HEK293 (cell line): ENCODE measurements at regions not wholly inside any gene's neighbourhood (a gene's known extent, or its start where the extent isn't known, plus 50 kb on each side); places are given as distances from the start of the nearest gene placed in this dataset.

Experiments used
- CTCF ChIA-PET: fragments of 350-600 bp; formaldehyde crosslinking; extraction: SDS; loops from one replicate; lab custom pipeline; 2021; ENCODE audit warnings: antibody characterized with exemption; lab: Yijun Ruan, JAX
- POLR2A ChIA-PET: fragments of 300-600 bp; formaldehyde crosslinking; extraction: SDS; loops from one replicate; lab custom pipeline; 2020; ENCODE audit warnings: antibody characterized with exemption, inconsistent platforms; lab: Yijun Ruan, JAX
- H3K27ac ChIP-seq: fragments of 200-500 bp; sonication (Bioruptor generic); 2 replicates; pipeline ENCODE4 v1.5.1; 2014; ENCODE audit warnings: low read depth, low read length, control low read depth, inconsistent platforms; ENCODE audit errors: extremely low read depth
- H3K36me3 ChIP-seq, 2 experiments: fragments of 200-500 bp in 1 of 2; sonication (Bioruptor generic) in 1 of 2; 1 replicate in 1 of 2; 2 replicates in 1 of 2; pipeline ENCODE4 v1.5.1; 2014 to 2017; ENCODE audit warnings: inconsistent platforms in 2 of 2, low read length in 2 of 2; ENCODE audit not compliant: control insufficient read depth in 2 of 2, insufficient read depth in 1 of 2
- H3K4me1 ChIP-seq: fragments of 200-500 bp; sonication (Bioruptor generic); 2 replicates; pipeline ENCODE4 v1.5.1; 2014; ENCODE audit warnings: mild to moderate bottlenecking, low read length, inconsistent platforms; ENCODE audit not compliant: control insufficient read depth, insufficient read depth
- H3K4me3 ChIP-seq: 2 replicates; pipeline ENCODE4 v1.5.1; 2011; ENCODE audit warnings: low read depth, mild to moderate bottlenecking, control low read depth, low read length, moderate library complexity
- H3K9me3 ChIP-seq: fragments of 200-500 bp; sonication (Bioruptor generic); 2 replicates; pipeline ENCODE4 v1.5.1; 2014; ENCODE audit warnings: low read depth, low read length, inconsistent platforms; ENCODE audit not compliant: control insufficient read depth, insufficient read depth
- SP2 ChIP-seq: fragments of 450-650 bp; formaldehyde crosslinking; IDR thresholded peaks from 2 replicates; pipeline ENCODE4 v1.5.1; 2016; ENCODE audit warnings: missing biosample characterization, missing genetic modification characterization
- ZNF174 ChIP-seq: fragments of 450-650 bp; formaldehyde crosslinking; IDR thresholded peaks from 2 replicates; pipeline ENCODE4 v1.5.0; 2017; ENCODE audit warnings: missing biosample characterization, mild to moderate bottlenecking, missing genetic modification characterization
- ZNF302 ChIP-seq: fragments of 450-650 bp; formaldehyde crosslinking; IDR thresholded peaks from 2 replicates; pipeline ENCODE4 v1.5.1; 2016; ENCODE audit warnings: missing biosample characterization, missing genetic modification characterization, low read depth
- ZNF335 ChIP-seq: fragments of 450-650 bp; formaldehyde crosslinking; conservative IDR thresholded peaks from 2 replicates; pipeline ENCODE4 v1.5.1; 2016; ENCODE audit warnings: missing biosample characterization, missing genetic modification characterization
- ZNF350 ChIP-seq: fragments of 450-650 bp; formaldehyde crosslinking; IDR thresholded peaks from 2 replicates; pipeline ENCODE4 v1.5.0; 2017; ENCODE audit warnings: missing biosample characterization, mild to moderate bottlenecking, missing genetic modification characterization
- ZNF514 ChIP-seq: fragments of 450-650 bp; formaldehyde crosslinking; IDR thresholded peaks from 2 replicates; pipeline ENCODE4 v1.5.1; 2016; ENCODE audit warnings: missing biosample characterization, missing genetic modification characterization
- ZNF558 ChIP-seq: fragments of 450-650 bp; formaldehyde crosslinking; IDR thresholded peaks from 2 replicates; pipeline ENCODE4 v1.5.1; 2016; ENCODE audit warnings: missing biosample characterization, missing genetic modification characterization
- ZNF580 ChIP-seq: fragments of 450-650 bp; formaldehyde crosslinking; IDR thresholded peaks from 2 replicates; pipeline ENCODE4 v1.5.1; 2016; ENCODE audit warnings: missing biosample characterization, missing genetic modification characterization
- ZNF626 ChIP-seq: fragments of 450-650 bp; sonication (Bioruptor Pico); formaldehyde crosslinking; IDR thresholded peaks from 2 replicates; pipeline ENCODE4 v1.5.1; 2018; ENCODE audit warnings: missing biosample characterization, missing genetic modification characterization, inconsistent platforms
- ZNF704 ChIP-seq: fragments of 450-650 bp; formaldehyde crosslinking; IDR thresholded peaks from 2 replicates; pipeline ENCODE4 v1.5.1; 2016; ENCODE audit warnings: missing biosample characterization, missing genetic modification characterization
- ZNF768 ChIP-seq: fragments of 450-650 bp; formaldehyde crosslinking; IDR thresholded peaks from 2 replicates; pipeline ENCODE4 v1.5.1; 2018; ENCODE audit warnings: missing biosample characterization, mild to moderate bottlenecking, missing genetic modification characterization
- ZNF830 ChIP-seq: fragments of 450-650 bp; IDR thresholded peaks from 2 replicates; pipeline ENCODE4 v1.5.0; 2018; ENCODE audit warnings: missing biosample characterization, missing genetic modification characterization, low read depth, mild to moderate bottlenecking, moderate library complexity
- TF ChIP-seq, protein P1 (sequence below): fragments of 450-650 bp; formaldehyde crosslinking; IDR thresholded peaks from 2 replicates; pipeline ENCODE4 v1.5.1; 2016; ENCODE audit warnings: missing biosample characterization, missing genetic modification characterization
- TF ChIP-seq, protein P2 (sequence below): fragments of 450-650 bp; formaldehyde crosslinking; IDR thresholded peaks from 2 replicates; pipeline ENCODE4 v1.5.1; 2017; ENCODE audit warnings: missing biosample characterization, mild to moderate bottlenecking, missing genetic modification characterization, moderate library complexity
- TF ChIP-seq, protein P3 (sequence below): fragments of 450-650 bp; formaldehyde crosslinking; IDR thresholded peaks from 2 replicates; pipeline ENCODE4 v1.5.0; 2017; ENCODE audit warnings: missing biosample characterization, missing genetic modification characterization, borderline replicate concordance
- TF ChIP-seq, protein P4 (sequence below): fragments of 450-650 bp; formaldehyde crosslinking; IDR thresholded peaks from 2 replicates; pipeline ENCODE4 v1.5.1; 2016; ENCODE audit warnings: missing biosample characterization, missing genetic modification characterization

DNA sequence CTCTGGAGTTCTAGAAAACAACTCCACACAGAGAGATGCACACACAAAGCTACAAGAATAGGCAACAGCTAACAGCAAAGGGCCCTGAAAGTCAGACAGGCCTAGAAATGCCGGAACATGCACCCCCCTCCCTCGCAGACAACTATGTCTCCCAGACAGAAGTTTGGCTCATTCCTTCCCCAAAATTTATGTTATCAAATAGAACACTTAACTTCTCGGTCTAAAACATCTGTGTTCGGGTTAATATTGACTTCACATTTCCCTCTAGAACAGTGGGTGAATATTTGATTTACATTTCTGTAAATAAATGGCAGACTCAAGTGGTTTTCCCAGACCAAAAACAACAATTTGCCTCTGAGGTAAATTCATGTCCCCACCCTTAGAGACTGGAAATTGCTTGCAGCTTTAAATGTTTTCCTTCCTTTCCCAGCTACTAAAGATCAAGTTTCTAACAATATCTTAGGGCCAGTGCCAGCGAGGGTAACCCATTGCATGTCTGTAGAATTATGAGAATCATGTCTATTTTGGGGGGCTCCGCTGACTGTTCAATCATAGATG lies 92.5 kb upstream of the INHBA start:
- no peaks in the 10 kb centered on the region for H3K36me3 ChIP-seq
- POLR2A ChIA-PET = no interaction called here
- no peak overlapping the region for H3K27ac ChIP-seq
- TF ChIP-seq ZNF514 (tag by site-specific recombination) (no peak), ZNF626 (tag by site-specific recombination) (no peak), ZNF558 (tag by site-specific recombination) (no peak), ZNF704 (tag by site-specific recombination) (no peak), ZNF830 (tag by site-specific recombination) (no peak), ZNF302 (no peak), SP2 (no peak), ZNF335 (tag by site-specific recombination) (no peak), ZNF580 (tag by site-specific recombination) (no peak), ZNF350 (tag by site-specific recombination) (no peak), ZNF174 (tag by site-specific recombination) (no peak), ZNF768 (tag by site-specific recombination) (no peak)
- TF ChIP-seq, protein P1, sequence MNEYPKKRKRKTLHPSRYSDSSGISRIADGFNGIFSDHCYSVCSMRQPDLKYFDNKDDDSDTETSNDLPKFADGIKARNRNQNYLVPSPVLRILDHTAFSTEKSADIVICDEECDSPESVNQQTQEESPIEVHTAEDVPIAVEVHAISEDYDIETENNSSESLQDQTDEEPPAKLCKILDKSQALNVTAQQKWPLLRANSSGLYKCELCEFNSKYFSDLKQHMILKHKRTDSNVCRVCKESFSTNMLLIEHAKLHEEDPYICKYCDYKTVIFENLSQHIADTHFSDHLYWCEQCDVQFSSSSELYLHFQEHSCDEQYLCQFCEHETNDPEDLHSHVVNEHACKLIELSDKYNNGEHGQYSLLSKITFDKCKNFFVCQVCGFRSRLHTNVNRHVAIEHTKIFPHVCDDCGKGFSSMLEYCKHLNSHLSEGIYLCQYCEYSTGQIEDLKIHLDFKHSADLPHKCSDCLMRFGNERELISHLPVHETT (tag by site-specific recombination) = no peak
- TF ChIP-seq, protein P2, sequence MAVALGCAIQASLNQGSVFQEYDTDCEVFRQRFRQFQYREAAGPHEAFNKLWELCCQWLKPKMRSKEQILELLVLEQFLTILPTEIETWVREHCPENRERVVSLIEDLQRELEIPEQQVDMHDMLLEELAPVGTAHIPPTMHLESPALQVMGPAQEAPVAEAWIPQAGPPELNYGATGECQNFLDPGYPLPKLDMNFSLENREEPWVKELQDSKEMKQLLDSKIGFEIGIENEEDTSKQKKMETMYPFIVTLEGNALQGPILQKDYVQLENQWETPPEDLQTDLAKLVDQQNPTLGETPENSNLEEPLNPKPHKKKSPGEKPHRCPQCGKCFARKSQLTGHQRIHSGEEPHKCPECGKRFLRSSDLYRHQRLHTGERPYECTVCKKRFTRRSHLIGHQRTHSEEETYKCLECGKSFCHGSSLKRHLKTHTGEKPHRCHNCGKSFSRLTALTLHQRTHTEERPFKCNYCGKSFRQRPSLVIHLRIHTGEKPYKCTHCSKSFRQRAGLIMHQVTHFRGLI (tag by site-specific recombination) = no peak
- TF ChIP-seq, protein P3, sequence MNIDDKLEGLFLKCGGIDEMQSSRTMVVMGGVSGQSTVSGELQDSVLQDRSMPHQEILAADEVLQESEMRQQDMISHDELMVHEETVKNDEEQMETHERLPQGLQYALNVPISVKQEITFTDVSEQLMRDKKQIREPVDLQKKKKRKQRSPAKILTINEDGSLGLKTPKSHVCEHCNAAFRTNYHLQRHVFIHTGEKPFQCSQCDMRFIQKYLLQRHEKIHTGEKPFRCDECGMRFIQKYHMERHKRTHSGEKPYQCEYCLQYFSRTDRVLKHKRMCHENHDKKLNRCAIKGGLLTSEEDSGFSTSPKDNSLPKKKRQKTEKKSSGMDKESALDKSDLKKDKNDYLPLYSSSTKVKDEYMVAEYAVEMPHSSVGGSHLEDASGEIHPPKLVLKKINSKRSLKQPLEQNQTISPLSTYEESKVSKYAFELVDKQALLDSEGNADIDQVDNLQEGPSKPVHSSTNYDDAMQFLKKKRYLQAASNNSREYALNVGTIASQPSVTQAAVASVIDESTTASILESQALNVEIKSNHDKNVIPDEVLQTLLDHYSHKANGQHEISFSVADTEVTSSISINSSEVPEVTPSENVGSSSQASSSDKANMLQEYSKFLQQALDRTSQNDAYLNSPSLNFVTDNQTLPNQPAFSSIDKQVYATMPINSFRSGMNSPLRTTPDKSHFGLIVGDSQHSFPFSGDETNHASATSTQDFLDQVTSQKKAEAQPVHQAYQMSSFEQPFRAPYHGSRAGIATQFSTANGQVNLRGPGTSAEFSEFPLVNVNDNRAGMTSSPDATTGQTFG (tag by site-specific recombination) = no peak
- TF ChIP-seq, protein P4, sequence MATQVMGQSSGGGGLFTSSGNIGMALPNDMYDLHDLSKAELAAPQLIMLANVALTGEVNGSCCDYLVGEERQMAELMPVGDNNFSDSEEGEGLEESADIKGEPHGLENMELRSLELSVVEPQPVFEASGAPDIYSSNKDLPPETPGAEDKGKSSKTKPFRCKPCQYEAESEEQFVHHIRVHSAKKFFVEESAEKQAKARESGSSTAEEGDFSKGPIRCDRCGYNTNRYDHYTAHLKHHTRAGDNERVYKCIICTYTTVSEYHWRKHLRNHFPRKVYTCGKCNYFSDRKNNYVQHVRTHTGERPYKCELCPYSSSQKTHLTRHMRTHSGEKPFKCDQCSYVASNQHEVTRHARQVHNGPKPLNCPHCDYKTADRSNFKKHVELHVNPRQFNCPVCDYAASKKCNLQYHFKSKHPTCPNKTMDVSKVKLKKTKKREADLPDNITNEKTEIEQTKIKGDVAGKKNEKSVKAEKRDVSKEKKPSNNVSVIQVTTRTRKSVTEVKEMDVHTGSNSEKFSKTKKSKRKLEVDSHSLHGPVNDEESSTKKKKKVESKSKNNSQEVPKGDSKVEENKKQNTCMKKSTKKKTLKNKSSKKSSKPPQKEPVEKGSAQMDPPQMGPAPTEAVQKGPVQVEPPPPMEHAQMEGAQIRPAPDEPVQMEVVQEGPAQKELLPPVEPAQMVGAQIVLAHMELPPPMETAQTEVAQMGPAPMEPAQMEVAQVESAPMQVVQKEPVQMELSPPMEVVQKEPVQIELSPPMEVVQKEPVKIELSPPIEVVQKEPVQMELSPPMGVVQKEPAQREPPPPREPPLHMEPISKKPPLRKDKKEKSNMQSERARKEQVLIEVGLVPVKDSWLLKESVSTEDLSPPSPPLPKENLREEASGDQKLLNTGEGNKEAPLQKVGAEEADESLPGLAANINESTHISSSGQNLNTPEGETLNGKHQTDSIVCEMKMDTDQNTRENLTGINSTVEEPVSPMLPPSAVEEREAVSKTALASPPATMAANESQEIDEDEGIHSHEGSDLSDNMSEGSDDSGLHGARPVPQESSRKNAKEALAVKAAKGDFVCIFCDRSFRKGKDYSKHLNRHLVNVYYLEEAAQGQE (tag by site-specific recombination) = no peak
- no peak overlapping the region for H3K4me3 ChIP-seq
- H3K9me3 ChIP-seq = no peaks in the 10 kb centered on the region
- CTCF ChIA-PET = interaction anchor here (0.6 kb wide), 1 partner anchor 20 kb away, joined by 3 read pairs; no protein-coding TSS in a partner anchor
- no peaks in the 10 kb centered on the region for H3K4me1 ChIP-seq
